GM19023 (cell line): ENCODE measurements at regions not wholly inside any gene's neighbourhood (a gene's known extent, or its start where the extent isn't known, plus 50 kb on each side); places are given as distances from the start of the nearest gene placed in this dataset.

Experiments
- ATAC-seq: cut with Tn5 transposase; IDR thresholded peaks from one replicate; pipeline ENCODE4 v1.9.1; 2021; ENCODE audit warnings: mild to moderate bottlenecking, moderate library complexity; ENCODE audit not compliant: unreplicated experiment

DNA sequence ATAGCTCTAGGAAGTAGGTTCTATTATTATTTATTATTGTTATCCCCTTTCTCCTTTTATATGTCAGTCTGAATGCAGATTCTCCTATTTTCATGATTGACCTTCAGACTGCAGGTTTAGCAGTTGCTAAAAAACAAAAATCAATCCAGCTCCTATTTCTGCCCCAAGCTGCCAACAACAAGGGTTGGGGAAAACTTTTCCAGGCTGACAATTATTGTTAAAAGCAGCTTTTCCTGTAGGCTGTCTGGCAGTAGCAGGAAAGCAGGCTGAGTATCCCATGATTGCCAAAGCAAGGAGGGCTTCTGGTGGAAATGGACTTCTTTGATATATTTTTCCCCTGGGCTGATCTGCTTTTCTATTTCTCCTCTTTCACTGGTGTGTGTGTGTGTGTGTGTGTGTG lies 78.0 kb upstream of the CTLA4 start:
- ATAC-seq, result no peak

DNA sequence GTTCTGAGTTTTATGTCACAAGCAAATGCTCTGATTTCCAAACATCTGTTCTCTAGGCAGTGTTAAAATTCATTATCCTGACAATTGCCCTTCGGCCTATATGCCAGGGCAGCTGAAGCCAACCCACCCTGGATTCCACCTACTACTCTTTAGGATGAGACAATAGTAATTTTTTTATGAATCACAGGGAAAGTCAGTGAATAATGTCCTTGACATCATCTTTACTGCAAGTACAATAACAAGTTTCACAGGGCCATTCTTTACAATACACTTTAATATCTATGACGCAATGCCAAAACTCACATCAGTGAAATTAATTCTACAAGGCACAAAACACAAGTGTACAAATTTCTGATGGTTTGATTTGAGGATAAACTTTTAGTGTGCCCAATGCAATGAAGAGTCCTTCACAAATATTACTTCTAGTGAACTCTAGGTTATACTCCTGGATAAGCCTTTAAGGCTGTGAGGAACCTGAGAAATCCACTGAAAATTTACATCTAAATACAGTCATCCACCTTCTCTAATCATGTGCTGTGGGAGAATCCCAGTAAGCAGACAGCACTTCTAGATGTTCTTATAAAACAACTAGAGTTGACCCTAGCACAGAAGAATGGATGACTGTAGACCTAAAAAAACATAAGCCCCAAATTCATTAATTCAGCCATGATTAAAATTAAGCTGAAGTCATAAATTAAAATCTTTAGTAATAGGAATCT lies 77.3 kb upstream of the CTLA4 start:
- ATAC-seq, result no peak

GRCh38 chr2:203796248-203797010 lies 71.1 kb upstream of the CTLA4 start:
- ATAC-seq, result no peak

GRCh38 chr2:203797276-203797675 lies 70.3 kb upstream of the CTLA4 start:
- no peak for ATAC-seq

GRCh38 chr2:203797712-203798111 lies 69.9 kb upstream of the CTLA4 start:
- no peak for ATAC-seq

DNA sequence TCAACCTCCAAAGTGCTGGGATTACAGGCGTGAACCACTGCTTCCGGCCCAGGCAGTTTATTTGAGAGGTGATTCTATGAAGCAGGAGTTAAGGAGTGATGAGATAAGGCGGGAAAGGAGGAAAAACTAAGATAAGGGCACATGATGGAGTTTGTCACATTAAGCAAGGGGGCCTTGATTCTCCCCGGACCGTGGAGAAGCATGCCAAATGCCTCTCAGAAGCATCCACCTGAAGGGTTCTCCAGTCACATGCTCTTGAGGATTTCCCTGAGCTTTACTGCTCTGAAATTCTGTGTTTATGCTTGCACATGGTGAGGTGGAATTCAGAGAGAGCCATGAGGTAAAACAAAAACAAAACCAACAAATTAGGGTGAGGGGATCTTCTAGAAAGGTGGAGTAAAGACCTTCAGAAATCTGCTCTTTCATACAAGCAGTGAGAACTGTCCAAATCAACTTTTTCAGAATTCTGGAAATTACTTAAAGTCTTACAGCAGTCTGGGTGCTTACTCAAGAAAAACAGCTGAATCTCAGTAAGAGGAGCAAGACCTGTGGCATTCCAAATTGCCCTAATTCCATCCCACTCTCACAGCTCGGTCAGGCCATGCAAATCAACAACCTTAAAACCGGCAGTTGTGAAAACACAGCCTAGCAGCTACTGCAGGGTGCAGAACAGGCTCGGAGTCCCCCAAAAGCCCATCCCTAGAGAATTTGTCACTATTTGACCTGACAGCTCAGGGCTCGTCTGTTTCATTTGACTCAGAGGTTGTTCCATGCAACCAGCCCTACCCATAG lies 69.1 kb upstream of the CTLA4 start:
- ATAC-seq, result peak; percentile 37

DNA sequence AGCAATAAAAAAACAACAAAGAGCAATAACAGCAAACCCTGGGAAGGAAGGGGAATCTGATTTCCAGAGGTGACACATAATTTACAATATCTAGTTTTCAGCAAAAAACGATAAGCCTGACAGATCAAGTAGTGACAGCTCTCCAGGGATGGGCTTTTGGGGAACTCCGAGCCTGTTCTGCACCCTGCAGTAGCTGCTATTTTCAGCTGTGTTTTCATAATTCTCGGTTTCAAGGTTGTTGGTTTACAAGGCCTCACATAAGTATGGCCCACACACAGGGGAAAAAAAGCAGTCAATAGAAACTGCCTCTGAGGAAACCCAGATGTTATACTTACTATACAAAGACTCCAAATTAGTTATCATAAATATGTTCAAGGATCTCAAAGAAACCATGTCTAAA lies 67.7 kb upstream of the CTLA4 start:
- ATAC-seq, result peak; percentile 94

DNA sequence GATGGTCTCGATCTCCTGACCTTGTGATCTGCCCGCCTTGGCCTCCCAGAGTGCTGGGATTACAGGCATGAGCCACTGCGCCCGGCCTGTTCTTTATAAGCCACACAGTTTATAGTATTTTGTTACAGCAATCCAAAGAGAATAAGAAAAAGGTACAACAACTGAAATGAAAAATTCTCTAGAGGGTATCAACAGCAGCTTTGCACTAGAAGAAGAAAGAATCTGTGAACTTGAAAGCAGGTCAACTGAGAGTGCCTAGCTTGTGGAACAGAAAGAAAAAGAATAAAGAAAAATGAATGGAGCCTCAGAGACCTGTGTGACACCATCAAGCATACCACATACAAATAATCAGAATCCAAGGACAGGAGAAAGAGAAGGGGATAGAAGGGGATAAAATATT lies 66.8 kb upstream of the CTLA4 start:
- no peak for ATAC-seq

DNA sequence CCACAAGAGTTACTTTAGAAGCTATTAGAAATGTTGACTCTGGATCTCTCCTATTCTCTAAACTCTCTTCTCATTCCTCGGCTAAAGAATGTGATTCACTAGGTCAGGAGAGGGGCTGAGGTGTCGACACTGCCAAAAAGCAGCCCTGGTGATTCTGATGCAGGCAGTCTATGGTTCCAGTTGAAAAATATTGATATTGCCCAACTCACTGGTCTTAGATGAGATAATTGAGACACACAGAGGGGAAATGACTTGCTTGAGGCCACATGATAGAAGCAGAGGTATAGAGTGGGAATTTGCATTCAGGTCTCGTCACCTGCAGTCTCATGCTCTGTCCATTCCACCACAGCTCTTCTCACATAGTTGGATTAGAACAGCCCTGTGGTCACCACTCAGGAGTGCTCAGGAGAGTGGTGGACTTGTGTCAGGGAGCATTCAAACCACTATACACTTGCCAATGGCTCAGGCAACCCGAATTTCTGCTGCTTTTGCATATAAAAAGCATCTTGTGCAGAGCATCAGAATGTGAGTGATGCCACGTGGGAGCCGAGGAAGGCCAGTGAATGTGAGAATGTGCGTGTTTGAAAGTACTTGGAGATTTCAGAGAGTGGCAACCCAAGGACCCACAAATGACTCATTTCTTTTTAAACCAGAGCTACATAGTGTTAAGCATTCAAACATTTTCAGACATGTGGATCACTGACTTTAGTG lies 65.1 kb upstream of the CTLA4 start:
- ATAC-seq, result no peak

- ATAC-seq, result no peak
These were observed 64.5 kb upstream of the CTLA4 start for GRCh38 chr2:203803053-203803429.

- ATAC-seq, result no peak
These were observed 63.5 kb upstream of the CTLA4 start for GRCh38 chr2:203804070-203804469.

DNA sequence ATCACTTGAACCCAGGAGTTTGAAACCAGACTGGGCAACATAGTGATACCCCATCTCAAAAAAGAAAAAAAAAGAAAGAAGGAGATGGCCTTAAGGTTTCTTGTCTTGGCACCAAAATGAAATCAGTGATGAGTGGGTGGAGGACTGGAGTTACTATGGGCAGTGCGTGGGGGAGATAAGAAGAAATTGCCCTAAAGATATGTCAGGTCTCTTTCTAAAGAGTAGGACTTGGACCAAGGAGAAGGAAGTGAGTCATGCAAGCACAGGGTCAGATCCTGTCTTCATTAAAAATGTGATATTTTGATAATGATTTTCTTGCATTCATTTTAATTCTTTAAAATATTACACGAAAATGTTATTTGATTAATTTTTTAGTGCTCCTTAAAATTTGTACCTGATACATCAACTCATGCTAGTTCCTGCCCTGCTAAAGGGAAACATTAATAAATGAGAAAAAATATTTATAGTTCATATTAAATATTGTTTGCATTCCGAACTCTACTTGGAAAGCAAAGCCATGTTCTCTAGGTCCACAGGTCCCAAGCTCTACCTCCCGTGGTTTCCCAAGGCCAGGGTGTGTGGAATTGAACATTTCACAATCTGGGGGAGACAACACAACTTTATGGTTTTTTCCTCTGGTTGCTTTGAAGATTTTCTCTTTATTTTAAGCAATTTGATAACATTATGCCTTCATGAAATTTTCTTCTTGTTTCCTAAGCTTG lies 62.6 kb upstream of the CTLA4 start:
- ATAC-seq, result no peak

GRCh38 chr2:203805486-203805838 lies 62.1 kb upstream of the CTLA4 start:
- ATAC-seq, result no peak

DNA sequence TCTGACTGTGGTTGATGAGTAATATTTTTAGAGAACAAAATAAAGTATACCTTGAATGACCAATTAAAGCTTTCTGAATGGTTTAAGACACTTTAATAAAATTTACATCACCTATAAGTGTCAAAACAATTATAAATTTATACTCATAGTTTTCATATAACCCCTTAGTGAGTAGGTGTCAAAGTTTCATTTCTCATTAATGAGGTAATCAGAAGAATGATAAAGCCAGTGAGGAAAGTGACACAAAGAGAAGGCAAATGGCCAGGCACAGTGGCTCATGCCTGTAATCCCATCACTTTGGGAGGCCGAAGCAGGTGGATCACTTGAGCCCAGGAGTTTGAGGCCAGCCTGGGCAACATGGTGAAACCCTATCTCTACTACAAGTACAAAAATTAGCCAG lies 60.8 kb upstream of the CTLA4 start:
- no peak for ATAC-seq

- no peak for ATAC-seq
These were observed 59.4 kb upstream of the CTLA4 start for GRCh38 chr2:203808046-203808750.

DNA sequence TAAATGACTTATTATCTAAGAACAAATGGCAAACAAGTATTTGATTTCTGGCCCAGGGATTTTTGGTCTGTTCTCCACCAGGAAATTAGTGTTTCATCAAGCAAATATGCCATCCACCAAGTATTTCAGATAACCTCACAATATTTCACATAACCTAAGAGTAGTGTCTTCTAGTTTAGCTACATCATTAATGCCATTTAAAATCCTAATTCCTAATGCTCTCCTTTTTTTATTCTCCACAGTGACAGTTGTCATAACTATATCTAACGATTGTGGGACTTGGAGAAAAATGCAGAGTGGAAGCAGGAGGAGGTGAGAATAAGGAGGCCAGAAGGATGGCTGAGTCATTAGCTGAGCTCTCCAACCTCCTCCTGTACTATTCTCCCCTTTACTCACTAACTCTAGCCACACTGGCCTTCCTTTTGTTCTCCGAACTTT lies 58.5 kb upstream of the CTLA4 start:
- ATAC-seq, result no peak

GRCh38 chr2:203809991-203810510 lies 57.5 kb upstream of the CTLA4 start:
- ATAC-seq, result no peak

GRCh38 chr2:203811491-203812221 lies 55.9 kb upstream of the CTLA4 start:
- peak; percentile 66 for ATAC-seq
